HG02981 (cell line): ENCODE measurements at regions not wholly inside any gene's neighbourhood (a gene's known extent, or its start where the extent isn't known, plus 50 kb on each side); places are given as distances from the start of the nearest gene placed in this dataset.

ENCODE experiments used
- ATAC-seq: cut with Tn5 transposase; IDR thresholded peaks from one replicate; pipeline ENCODE4 v1.9.1; 2021; ENCODE audit warnings: mild to moderate bottlenecking, moderate library complexity; ENCODE audit not compliant: unreplicated experiment

DNA sequence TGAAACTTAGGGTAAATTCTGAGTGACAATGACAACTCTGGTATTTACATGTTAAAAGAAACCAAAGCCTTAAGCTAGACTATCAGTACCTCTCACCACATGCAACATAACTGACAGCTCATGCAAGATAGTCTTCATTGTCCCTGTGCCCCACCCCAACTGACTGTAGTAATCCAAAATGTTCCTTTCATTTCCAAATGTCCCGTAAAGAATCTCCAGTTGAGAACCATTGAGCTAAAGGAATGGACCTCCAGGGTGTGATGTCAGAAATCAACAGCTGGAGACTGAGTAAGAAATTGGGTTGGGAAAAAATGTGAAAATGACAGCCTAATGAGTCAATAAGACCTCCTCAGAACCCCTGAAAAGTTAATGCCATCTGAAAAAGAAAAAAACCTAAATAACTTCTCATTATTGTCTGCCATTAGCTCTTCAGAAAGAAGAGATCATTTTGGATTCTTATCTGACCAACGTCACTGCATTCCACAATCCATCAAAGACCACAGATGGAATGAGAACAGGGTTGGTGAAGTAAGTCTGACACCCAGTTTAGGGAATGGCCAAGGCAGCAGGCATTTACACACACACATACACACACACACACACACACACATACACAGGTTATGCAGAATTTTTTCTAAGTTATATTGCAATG, 51.7 kb upstream of the ACVR2A start:
- no peak for ATAC-seq

DNA sequence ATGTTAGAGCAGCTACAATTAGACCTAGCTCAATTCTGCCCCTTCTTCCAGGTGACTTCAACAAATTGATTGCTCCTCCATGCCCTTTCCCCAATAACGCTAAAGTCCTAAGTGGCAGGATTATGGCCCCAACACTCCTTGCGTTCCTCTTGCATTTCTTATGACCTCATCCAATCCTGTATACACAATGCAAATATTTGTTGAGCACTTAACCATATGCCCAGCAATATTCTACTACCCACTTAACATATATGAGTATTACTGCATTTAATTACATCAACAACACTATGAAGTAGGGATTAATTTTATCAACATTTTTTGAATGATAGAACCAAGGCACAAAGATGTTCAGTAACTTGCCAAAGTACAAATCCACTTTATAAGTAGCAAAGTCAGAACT, 54.2 kb upstream of the ACVR2A start:
- no peak for ATAC-seq

DNA sequence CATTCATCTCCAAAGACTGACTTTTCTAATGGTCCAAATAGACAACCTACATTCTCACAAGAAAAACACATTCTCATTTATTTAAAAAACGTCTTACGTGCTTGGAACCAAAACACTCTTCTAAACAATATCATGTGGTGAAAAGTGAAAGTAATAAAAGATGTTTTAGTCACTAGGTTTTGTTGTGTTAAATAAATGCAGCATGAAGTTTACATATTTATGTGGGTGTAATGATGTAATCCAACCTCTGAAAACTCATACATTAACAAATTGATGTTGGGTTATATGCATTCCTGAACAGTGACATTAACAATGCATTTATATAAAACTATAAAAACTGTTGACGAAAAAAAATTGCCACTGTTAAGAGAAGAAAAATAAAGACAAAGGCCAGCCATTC, 55.1 kb upstream of the ACVR2A start:
- ATAC-seq: no peak

DNA sequence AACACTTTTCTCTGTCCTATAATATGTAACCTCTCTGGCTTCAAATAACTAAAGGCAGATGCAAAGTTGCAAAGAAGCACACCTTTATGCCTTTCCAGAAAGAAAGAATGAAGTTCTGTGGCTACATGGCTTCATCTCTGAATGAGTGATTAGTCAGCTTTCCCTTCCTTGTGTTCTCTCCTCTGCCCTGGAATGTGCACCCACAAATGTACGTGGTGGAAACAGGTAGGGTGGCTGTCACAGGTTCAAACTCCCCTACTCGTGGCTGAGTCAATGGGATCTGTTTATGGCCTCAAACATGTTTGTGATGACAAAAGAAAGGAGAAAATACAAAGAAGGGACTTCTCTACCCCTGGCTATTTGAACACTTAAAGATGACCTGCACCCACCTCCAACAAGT, 55.5 kb upstream of the ACVR2A start:
- no peak for ATAC-seq

DNA sequence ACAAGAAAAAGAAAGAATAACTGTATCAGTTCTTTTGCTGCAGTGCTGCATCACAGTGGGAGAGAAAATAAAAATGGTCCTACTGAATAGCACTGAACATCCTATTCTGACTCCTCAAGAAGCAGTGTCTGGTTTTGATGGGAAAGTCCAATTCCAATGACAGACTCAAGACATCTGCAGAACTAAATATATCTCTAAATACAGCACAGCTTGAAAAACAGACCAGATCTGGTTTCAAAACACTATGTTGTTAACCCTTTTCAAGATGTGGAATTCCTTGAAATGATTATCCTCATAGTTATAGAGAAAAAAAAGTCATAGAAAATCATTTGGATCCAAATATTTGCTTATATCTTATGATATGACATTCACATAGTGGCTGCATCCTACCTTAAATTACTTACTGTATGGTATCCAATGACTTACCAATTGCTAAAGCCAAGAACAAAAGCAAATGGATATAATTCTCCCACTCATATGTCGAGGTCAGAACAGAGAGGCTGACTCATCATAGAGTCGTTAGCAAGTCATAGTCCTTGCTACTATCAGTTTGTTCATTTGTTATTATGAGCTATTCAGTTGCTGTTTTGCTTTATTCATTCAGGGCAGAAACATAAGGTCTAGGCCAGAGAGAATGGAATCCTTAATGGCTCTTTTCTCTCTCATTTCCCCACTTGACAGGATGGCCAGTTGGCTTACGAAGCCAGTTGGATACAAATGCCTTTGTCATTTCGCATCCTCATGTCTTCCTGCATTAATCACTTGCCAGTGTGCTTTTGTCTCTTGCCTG, 62.5 kb upstream of the ACVR2A start:
- ATAC-seq: no peak

DNA sequence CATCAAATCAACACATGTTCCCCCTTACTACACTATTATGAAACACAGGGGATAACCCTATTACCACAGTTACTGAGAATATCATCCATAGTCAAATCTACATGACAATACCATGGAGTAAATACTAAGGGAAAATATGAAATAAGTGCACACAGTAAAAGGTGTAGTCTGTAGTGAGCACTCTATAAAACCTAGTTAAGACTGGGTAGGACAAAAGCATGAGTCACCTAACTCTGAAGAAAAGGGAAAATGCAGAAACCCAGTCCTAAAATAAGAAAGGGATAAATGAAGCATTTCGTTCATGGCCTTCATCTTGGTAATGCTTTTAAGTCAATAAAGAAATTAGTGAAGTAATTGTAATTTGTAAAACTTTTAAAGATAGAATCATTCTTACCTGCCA, 65.4 kb upstream of the ACVR2A start:
- no peak for ATAC-seq

DNA sequence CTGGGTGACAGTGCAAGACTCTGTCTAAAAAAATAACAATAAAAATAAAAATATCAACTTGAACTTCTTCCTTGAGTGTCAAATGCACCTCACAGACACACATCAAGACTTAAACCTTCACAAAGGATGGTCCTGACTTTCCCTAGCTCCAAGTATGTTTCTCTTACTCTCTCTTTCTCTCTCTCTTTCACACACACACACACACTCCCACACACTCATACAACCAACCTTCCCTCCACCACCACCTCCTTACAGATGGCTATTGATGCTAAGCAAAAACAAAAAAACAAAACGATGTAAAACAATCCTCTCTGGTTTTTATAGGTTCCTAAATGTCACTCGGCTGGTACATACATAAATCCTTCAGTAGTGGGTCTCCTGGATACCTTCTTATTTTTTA, 67.4 kb upstream of the ACVR2A start:
- no peak for ATAC-seq

DNA sequence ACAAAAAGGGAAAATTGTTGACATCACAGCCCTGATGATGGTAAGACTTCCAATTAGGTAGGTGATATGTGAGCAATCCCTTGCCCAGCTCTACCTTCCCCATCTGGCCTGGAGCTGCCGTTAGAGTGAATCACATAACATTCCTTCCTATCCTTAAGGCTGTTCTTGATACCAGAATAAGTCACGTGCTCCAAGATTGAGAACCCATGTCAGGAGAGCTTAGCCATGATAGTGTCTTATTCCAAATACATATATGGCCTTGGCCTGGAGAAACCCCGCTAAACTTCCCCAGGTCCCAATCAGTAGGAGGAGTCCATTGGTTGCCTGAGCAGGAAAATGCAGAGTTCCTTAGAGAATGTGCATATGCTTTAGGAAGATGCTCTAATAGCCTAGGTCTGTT, 70.0 kb upstream of the ACVR2A start:
- ATAC-seq: no peak

DNA sequence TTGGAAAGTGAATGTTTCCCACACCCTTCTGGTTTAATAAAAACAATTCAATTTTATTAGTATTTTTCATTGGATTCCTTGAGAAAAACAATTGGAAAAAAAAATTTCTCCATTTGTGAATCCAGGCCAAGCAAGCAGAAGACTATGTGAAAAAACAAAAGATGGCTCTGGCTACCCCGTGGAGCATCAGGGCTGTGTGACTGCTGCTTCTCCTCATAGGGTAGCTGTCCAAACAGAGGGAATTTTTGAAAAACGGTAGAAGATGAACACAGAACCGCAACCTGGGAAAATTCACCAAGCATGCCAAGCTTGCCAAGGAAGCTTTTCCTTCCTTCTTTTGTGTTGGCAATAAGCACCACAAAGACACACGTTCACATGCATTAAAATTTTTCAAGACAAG, 71.3 kb upstream of the ACVR2A start:
- no peak for ATAC-seq

DNA sequence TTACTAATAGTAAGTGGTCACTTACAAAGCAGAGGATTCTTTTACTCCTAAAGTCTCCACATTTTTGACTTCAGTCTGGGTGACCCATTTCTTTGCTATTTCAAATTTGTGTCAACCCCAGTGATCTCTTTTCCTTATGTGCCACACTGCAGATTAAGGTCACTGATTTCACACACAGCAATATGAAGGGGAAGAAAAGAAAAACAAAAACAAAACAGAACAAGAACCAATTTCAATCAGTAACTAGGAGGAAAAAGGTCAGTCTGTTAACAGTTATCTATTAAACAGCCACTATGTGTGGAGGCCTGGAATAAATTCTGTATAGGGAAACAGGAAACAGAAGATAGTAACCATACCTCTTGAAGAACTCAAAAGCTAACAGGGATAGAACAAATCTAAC, 72.0 kb upstream of the ACVR2A start:
- no peak for ATAC-seq

DNA sequence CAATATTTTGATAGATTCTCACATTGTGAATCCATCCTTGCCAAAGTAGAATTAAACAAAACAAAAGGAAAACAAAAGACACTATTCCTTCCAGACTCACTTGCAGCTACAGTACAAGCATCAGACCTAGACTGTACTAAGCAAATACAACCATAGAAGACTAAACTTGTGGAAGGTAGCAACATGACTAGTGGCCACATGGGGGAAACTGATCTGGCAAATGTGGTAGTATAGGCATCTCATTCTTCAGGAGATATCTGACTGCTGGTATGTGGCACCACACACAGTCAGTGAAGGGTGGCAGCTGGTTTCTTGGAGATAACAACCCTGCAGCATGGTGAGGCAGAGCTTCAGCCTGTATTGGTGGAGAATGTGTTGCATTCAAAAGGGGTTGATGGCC, 81.0 kb upstream of the ACVR2A start:
- ATAC-seq: no peak

DNA sequence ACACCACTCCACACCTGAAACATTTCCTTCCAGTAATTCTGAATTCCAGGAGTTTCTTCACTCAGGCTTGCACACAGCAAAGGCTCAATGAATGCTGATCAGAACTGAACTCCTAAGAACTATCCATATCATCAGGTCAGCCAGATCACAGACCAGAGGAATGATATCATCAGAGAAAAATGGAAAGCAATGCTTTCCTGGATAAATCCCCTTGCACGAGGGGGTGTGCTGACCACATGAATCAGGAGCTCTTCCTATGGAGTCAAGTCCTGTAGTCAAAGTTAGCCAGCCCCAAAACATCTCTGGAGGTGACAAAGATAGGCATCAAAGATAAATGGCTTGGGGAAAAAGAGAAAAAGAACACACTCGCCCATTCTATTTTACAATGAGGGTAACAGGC, 83.8 kb upstream of the ACVR2A start:
- no peak for ATAC-seq

DNA sequence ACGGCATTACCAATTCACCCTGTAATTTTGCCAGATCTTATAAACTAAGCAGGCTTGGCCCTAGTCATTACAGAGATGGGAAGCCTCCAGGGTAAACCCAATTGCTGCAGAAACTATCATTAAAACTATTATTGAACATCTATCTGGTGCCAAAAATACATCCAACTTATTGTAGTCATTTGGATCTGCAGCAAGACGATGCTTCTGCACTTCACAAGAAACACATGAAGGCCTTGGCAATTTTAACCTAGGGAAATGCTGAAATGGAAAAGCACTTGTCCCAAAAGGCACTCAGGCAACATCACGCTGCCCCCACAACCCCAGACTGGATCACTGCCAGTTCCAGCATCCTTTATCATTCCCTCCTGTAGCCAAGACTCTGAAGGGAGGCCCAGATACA, 85.3 kb upstream of the ACVR2A start:
- no peak for ATAC-seq

DNA sequence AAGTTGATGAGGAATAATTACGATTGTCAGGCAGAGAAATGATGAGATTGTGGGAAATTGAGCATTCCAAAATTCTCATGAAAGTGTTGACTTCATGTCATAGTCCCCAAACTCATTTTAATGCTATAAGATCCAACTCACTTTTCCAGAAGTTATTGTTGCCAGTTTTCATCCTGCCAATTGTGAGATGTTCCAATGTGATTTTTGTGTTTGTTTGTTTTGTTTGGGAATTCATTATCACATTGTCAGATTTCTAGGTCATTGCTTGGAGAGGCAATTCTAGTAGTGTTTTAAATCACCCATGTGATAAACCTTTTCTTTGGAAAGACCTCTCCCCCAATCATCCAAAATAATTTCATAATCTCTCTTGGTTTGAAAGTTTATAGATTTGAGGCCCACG, 86.0 kb upstream of the ACVR2A start:
- no peak for ATAC-seq

DNA sequence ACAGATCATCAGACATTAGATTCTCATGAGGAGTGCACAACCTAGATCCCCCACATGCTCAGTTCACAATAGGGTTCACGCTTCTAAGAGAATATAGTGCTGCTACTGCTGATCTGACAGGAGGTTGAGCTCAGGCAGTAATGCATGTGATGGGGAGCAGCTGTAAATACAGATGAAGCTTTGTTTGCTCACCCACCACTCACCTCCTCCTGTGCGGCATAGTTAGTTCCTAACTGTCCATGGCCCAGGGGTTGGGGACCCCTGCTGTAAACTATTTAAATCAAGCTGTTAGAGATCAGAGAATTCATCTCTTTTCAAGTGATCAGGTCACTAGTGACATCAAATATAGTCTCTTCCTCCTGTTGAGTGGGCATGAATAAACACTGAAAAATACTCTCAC, 88.8 kb upstream of the ACVR2A start:
- no peak for ATAC-seq

DNA sequence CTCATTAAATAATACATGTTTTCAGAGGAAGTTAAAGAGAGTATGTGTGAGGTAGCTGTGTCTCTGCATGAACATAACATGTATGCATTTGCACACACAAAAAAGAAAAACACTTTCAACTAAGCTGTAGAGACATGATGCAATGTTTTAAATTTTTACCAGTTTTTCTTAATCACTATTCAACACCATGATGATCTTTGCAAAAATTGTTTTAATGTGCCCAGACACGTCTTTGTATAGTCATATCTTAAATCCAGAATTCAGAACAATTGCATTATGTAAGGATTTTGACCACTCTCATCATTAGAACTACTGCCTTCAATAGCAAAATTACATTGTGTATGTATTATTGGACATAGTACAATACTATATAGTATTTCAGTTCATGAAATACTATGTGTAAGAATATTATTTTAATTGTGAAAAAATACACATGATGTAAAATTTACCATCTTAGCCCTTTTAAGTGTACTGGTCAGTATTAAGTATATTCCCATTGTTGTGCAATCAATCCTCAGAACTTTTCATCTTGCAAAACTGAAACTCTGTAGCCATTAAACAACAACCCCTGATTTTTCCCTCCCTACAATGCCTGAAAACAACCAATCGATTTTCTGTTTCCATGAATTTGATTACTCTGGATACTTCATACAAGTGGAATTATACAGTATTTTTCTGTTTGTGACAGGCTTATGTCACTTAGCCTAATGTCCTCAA, 104.5 kb upstream of the ACVR2A start:
- no peak for ATAC-seq

DNA sequence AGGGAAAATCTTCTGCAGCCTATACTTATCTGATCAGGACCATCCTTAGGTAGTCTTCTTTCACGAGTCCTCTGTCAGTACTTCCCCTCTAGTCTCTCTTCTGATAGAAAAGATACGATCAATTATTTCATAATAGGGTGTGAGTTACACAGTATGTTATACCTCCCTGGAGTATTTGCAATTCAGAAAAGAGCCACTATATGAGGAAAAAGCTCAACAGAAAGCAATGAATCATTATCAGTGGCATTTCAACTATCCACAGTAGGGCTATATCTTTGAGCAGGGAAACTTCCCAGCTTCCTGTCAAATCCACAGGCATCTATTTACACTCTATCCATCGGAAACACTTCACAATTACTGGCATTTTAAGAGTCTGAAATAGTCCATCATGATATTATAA, 105.3 kb upstream of the ACVR2A start:
- ATAC-seq: no peak

DNA sequence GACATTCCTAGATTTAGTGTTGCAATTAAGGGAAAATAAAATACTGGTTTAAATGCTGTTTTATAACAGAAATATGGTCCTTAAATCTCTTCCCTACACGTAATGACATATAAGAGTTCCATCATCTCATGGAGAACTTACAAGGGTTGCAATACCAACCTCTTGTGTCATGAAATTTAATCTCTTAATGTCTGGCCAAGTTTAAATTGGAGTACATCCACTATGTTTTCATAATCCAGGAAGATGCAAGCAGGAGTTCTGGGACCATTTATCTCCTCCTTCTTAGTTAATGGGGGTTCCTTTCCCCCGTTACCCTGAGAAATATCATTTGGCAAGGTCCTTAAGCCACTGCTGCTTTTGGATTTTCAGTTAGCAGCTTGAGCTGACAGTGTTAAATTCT, 126.0 kb upstream of the ACVR2A start:
- no peak for ATAC-seq

DNA sequence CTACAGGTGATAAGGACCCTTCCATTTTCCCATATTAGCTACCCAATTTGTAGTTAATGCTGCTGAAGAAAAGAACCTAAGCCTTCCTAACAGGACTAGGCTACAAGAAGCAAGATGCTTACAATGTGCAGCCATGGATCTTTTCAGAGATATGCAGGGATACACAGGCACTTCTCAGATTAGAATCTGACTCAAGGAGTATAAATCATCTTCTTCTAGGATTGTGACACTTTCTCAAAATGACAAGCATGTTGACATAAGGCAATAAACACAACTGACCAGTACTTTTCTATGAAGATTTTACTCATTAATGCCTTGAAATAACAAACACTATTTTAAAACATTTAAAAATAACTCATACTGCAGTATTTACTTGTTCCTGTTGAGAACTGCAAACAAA, 127.9 kb upstream of the ACVR2A start:
- no peak for ATAC-seq

DNA sequence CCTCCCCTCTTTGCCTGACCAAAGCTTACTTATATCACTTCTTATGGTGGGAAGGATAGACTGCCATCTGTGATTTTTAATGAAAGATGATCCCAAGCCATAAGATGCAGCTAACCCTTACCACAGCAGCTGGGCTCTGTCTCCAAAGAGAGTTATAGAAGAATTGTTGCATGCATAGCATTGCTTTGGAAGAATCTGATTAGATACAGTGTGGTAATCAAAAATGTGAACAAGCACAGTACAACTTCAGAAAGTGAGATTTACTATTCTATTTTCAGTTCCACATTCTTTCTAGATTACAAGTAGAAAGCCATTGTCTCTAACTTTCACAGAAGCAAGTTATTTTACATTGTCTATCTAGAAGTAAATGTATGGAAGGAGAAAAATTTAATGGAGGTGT, 129.0 kb upstream of the ACVR2A start:
- ATAC-seq: no peak

DNA sequence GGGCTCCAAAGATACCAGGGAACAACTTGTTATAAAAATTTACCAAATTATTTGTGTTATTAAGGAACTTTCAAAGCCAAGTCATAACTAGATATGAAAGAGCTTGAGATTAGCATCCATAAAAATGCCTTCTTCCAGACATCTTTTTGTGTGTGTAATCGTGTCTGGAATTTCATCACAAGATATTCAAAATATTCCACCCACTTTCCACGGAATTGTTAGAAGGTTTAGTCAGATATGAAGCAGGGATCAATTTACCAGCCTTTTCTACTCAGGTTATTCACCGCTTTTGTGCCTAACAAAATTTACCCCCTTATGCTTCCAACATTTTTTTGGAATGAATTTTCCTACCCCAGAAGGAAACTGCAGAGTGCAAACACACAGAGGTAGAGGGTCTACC, 130.2 kb upstream of the ACVR2A start:
- no peak for ATAC-seq

DNA sequence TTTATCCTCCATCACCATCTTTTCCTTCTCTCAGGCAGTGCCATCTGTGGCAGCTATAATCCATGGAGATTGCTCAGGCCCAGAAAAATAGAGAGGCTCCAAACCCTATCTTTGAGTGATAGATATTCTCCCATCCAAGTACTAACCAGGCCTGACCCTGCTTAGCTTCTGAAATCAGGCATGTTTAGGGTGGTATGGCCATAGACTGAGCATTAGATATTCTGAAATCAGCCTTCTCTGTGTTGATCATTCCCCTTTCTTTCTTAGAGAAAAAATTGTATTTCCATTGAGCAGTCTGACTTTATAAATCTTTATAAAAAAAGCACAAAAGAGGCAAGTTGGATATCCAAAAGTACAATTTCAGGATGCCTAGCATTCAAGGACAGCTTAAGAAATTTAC, 131.5 kb upstream of the ACVR2A start:
- ATAC-seq: no peak
